C4-2B (cell line): ENCODE measurements at regions not wholly inside any gene's neighbourhood (a gene's known extent, or its start where the extent isn't known, plus 50 kb on each side); places are given as distances from the start of the nearest gene placed in this dataset.

Experiments used
- ZFX ChIP-seq: fragments of 450-650 bp; IDR thresholded peaks from 2 replicates; pipeline ENCODE4 v1.6.1; 2017
- TF ChIP-seq, protein P1 (sequence below): fragments of 450-650 bp; conservative IDR thresholded peaks from 2 replicates; pipeline ENCODE4 v1.5.1; 2017; ENCODE audit warnings: mild to moderate bottlenecking

DNA sequence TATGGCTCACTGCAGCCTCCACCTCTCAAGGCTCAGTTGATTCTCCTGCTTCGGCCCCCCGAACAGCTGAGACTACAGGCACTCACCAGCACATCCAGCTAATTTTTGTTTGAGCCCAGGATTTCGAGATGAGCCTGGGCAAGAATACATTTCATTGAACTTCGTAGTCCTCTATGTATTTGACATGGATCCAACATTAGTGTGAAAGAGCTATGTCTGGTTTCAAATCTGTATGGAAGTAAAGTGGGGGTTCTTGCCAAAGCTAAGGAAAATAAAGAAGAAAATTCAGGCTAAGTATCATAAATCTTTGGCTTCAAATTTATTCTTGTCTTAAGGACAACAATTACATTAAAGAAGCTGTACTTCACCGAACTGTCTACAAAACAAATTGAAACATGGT is 1291.7 kb upstream of the CRIM1 start:
- TF ChIP-seq, protein P1, sequence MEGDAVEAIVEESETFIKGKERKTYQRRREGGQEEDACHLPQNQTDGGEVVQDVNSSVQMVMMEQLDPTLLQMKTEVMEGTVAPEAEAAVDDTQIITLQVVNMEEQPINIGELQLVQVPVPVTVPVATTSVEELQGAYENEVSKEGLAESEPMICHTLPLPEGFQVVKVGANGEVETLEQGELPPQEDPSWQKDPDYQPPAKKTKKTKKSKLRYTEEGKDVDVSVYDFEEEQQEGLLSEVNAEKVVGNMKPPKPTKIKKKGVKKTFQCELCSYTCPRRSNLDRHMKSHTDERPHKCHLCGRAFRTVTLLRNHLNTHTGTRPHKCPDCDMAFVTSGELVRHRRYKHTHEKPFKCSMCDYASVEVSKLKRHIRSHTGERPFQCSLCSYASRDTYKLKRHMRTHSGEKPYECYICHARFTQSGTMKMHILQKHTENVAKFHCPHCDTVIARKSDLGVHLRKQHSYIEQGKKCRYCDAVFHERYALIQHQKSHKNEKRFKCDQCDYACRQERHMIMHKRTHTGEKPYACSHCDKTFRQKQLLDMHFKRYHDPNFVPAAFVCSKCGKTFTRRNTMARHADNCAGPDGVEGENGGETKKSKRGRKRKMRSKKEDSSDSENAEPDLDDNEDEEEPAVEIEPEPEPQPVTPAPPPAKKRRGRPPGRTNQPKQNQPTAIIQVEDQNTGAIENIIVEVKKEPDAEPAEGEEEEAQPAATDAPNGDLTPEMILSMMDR, result no peak
- no peak for TF ChIP-seq ZFX
